ENCODE measurements at regions not wholly inside any gene's neighbourhood (a gene's known extent, or its start where the extent isn't known, plus 50 kb on each side); places are given as distances from the start of the nearest gene placed in this dataset.

DNA sequence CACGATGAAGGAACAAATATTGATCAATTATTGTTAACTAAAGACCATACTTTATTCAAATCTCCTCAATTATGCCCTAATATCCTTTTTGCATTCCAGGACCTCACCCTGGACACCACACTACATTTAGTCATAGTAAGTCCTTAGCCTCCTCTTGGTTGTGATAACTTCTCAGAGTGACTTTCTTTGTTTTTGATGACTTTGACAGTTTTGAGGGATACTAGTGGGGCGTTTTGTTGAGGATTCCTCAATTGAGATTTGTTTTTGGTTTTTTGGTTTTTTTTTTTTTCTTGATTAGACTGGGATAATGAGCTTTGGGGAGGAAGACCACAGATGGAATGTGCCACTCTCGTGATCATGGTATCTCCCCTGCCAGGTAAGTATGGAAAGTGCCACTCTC, 105.5 kb downstream of the SOX9 start:
- POLR2A ChIA-PET, result no interaction called here
- H3K27ac ChIP-seq (ENCODE audit: low read depth, low read length), result no peak overlapping the region
- DNase-seq (ENCODE audit: low read depth, low spot score), result no peak
- no peaks in the 10 kb centered on the region for H3K9me3 ChIP-seq (ENCODE audit: control insufficient read depth, insufficient read depth, low read length)
- TF ChIP-seq, protein P1, sequence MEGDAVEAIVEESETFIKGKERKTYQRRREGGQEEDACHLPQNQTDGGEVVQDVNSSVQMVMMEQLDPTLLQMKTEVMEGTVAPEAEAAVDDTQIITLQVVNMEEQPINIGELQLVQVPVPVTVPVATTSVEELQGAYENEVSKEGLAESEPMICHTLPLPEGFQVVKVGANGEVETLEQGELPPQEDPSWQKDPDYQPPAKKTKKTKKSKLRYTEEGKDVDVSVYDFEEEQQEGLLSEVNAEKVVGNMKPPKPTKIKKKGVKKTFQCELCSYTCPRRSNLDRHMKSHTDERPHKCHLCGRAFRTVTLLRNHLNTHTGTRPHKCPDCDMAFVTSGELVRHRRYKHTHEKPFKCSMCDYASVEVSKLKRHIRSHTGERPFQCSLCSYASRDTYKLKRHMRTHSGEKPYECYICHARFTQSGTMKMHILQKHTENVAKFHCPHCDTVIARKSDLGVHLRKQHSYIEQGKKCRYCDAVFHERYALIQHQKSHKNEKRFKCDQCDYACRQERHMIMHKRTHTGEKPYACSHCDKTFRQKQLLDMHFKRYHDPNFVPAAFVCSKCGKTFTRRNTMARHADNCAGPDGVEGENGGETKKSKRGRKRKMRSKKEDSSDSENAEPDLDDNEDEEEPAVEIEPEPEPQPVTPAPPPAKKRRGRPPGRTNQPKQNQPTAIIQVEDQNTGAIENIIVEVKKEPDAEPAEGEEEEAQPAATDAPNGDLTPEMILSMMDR (IDR thresholded peaks at IDR 0.05; ENCODE audit: low read depth, low read length), result no peak
- CTCF ChIA-PET, result no interaction called here
- H3K27me3 ChIP-seq (ENCODE audit: control insufficient read depth, insufficient read depth, low read length), result peaks cover 9% of the 10 kb centered on the region
- no peak overlapping the region for H3K4me3 ChIP-seq (ENCODE audit: low read depth, low read length)

DNA sequence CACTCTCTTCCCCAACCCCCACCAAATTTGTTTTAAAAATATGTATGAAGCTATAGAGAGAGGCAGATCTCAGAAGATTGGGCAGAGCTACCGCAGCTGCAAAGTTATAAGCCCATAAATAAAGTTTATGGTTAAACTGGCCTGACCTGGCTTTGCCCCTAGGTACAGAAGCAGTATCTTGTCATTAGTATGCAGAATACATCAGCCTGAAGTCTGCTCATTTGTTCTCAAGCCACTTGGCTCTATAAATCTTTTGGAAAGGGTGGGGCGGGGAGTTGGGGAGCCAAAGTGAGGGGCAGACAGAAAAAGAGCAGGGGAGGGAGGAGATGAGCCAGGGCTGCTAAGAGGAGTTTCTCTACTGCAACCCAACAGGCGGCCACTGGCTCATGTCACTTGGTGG, 113.2 kb downstream of the SOX9 start:
- Histone ChIP-seq H3K4me3 (ENCODE audit: low read depth, low read length) (no peak overlapping the region), H3K27me3 (ENCODE audit: control insufficient read depth, insufficient read depth, low read length) (peaks cover 21% of the 10 kb centered on the region), H3K27ac (ENCODE audit: low read depth, low read length) (no peak overlapping the region), H3K9me3 (ENCODE audit: control insufficient read depth, insufficient read depth, low read length) (no peaks in the 10 kb centered on the region)
- ChIA-PET CTCF (interaction anchor here (1.1 kb wide), 1 partner anchor 326 kb away, joined by 4 read pairs; no protein-coding TSS in a partner anchor), POLR2A (no interaction called here)
- TF ChIP-seq, protein P1 (IDR thresholded peaks at IDR 0.05; ENCODE audit: low read depth, low read length), result no peak
- DNase-seq (ENCODE audit: low read depth, low spot score), result no peak

DNA sequence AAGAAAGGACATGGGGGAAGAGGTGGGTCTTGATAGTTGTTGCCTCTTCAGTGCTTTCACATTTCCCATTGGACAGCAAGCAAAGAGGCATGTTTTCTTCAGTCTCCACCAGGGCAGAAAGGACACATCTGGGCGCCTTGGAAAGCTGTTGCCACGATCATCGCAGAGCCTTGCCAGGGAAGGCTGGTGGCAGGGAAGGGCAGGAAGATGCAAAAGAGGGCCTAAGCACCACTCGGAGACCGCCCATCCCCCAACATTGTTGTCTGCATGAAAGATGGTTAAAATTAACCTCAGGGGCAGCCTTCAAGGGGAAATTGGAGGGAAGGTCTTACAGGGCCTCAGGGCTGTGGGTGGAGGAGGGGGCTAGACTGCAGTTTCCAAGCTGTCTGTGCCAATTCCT, 114.2 kb downstream of the SOX9 start:
- Histone ChIP-seq H3K4me3 (ENCODE audit: low read depth, low read length) (no peak overlapping the region), H3K27ac (ENCODE audit: low read depth, low read length) (no peak overlapping the region), H3K27me3 (ENCODE audit: control insufficient read depth, insufficient read depth, low read length) (peaks cover 21% of the 10 kb centered on the region), H3K9me3 (ENCODE audit: control insufficient read depth, insufficient read depth, low read length) (no peaks in the 10 kb centered on the region)
- POLR2A ChIA-PET, result no interaction called here
- no peak for DNase-seq (ENCODE audit: low read depth, low spot score)
- CTCF ChIA-PET, result interaction anchor here (0.6 kb wide), 1 partner anchor 1683 kb away, joined by 4 read pairs; no protein-coding TSS in a partner anchor
- TF ChIP-seq, protein P1 (IDR thresholded peaks at IDR 0.05; ENCODE audit: low read depth, low read length), result no peak

DNA sequence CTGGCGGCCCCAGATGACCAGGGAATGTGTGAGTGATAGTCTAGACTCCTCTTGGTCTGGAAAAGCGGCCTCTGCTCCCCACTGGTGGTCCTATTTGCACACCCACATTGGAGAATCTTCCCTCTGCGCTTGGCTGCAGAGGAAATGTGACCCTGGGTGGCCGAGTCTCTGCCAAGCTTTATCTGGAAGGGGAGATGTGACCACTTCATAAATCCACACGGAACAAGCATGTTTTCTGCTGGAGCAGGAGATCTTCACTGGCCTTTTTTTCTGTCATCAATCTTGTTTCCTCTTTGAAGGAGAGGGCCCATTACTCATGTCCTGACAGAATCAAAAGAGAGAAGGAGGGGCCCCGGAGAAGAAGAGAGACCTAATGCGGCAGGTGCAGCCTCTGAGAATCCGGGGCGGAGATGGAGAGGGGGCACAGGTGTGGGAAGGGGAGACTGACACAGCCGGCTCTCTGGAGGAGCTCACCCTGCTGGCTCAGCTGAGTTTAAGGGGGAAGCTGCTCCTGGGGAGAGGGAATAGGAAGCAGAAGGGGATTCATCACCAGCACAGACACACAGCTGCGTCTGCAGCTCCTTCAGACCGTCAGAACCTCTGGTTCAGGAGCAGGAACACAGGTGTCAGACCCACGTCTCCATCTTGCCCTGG, 116.3 kb downstream of the SOX9 start:
- Histone ChIP-seq H3K4me3 (ENCODE audit: low read depth, low read length) (no peak overlapping the region), H3K27me3 (ENCODE audit: control insufficient read depth, insufficient read depth, low read length) (peaks cover 21% of the 10 kb centered on the region), H3K27ac (ENCODE audit: low read depth, low read length) (no peak overlapping the region), H3K9me3 (ENCODE audit: control insufficient read depth, insufficient read depth, low read length) (no peaks in the 10 kb centered on the region)
- TF ChIP-seq, protein P1 (IDR thresholded peaks at IDR 0.05; ENCODE audit: low read depth, low read length), result no peak
- no peak for DNase-seq (ENCODE audit: low read depth, low spot score)
- ChIA-PET CTCF (no interaction called here), POLR2A (no interaction called here)

DNA sequence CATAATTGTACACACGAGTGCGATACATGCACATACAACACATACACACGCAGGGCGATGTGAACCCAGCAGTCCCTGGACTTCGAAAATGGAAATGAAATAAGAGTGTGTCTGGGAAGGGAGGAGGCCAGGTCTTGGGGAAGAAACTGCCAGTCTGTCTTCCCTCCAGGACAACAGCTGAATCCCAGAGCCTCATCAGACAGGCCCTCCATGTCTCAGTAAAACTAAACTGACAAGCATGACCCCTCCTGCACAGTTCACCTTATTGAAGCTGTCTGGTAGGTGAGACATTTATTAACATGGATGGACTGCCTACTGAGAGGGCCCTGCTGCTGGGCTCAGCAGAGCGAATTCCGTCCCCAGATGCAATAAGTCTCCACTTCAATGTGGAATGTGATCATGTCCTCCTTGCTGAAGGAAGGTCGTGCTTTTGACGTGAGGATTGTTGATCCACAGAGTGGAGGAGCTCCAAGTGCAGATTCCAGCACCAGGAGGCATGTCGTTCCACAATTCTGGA, 117.4 kb downstream of the SOX9 start:
- Histone ChIP-seq H3K9me3 (ENCODE audit: control insufficient read depth, insufficient read depth, low read length) (no peaks in the 10 kb centered on the region), H3K27ac (ENCODE audit: low read depth, low read length) (no peak overlapping the region), H3K27me3 (ENCODE audit: control insufficient read depth, insufficient read depth, low read length) (peaks cover 18% of the 10 kb centered on the region), H3K4me3 (ENCODE audit: low read depth, low read length) (no peak overlapping the region)
- TF ChIP-seq, protein P1 (IDR thresholded peaks at IDR 0.05; ENCODE audit: low read depth, low read length), result no peak
- ChIA-PET CTCF (no interaction called here), POLR2A (interaction anchor here (0.6 kb wide), 1 partner anchor 731 kb away, joined by 4 read pairs; no protein-coding TSS in a partner anchor)
- no peak for DNase-seq (ENCODE audit: low read depth, low spot score)
